Astrocyte (in vitro differentiated cells and primary cell): ENCODE measurements at regions not wholly inside any gene's neighbourhood (a gene's known extent, or its start where the extent isn't known, plus 50 kb on each side); places are given as distances from the start of the nearest gene placed in this dataset.

ENCODE experiments used
- EZH2 ChIP-seq: IDR thresholded peaks from 2 replicates; pipeline ENCODE4 v1.6.1; 2012; ENCODE audit warnings: mild to moderate bottlenecking, low read length, inconsistent platforms; ENCODE audit not compliant: insufficient read depth
- TF ChIP-seq, protein P1 (sequence below): IDR thresholded peaks from 2 replicates; pipeline ENCODE4 v1.5.1; 2011; ENCODE audit warnings: low read depth, mild to moderate bottlenecking, inconsistent platforms, low read length, moderate library complexity; ENCODE audit not compliant: insufficient read depth

DNA sequence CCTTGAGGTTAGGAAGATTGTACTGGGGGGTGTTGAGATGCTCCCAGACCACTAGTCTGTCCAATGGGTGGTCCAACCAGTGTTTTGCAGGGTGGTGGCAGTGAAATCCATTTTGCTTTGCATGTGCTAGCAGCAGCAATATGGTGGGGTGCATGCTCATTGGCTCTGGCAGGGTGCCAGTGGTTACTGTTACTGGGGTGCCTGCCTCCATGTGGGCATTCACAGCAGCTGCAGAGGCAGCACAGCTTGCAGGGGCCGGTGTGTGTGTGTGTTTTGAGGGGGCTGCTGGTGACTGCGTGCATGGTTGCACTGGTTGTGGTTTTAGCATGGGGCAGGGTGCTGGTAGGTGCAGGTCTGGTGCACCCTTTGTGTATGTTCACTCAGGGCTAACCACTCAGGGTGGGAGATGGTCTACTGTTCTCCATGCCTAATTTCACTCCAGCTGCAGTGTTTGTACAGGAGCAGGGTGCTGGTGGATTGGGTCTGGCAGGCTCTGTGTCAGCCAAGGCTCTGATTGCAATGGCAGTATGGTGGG lies 265.4 kb downstream of the NUP35 start:
- TF ChIP-seq, protein P1, sequence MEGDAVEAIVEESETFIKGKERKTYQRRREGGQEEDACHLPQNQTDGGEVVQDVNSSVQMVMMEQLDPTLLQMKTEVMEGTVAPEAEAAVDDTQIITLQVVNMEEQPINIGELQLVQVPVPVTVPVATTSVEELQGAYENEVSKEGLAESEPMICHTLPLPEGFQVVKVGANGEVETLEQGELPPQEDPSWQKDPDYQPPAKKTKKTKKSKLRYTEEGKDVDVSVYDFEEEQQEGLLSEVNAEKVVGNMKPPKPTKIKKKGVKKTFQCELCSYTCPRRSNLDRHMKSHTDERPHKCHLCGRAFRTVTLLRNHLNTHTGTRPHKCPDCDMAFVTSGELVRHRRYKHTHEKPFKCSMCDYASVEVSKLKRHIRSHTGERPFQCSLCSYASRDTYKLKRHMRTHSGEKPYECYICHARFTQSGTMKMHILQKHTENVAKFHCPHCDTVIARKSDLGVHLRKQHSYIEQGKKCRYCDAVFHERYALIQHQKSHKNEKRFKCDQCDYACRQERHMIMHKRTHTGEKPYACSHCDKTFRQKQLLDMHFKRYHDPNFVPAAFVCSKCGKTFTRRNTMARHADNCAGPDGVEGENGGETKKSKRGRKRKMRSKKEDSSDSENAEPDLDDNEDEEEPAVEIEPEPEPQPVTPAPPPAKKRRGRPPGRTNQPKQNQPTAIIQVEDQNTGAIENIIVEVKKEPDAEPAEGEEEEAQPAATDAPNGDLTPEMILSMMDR: no peak
- TF ChIP-seq EZH2: no peak
